Esophagus muscularis mucosa (tissue), 4 donors: ENCODE measurements at regions not wholly inside any gene's neighbourhood (a gene's known extent, or its start where the extent isn't known, plus 50 kb on each side); places are given as distances from the start of the nearest gene placed in this dataset.

ENCODE experiments used
- DNase-seq: peaks from one replicate; pipeline ENCODE4 v3.0.0-alpha.2; 2017; ENCODE audit errors: extremely low spot score
- H3K27ac ChIP-seq, 4 donors: fragments of 200-600 bp; sonication (generic); replicated peaks in 1 of 4; 1 replicate in 3 of 4; 2 replicates in 1 of 4; pipeline ENCODE4 v1.5.1; 2016 to 2019; ENCODE audit warnings: mild to moderate bottlenecking in 1 of 4
- H3K27me3 ChIP-seq, 4 donors: fragments of 200-600 bp; sonication (generic); one replicate each; pipeline versions ENCODE4 v1.5.1 to v1.6.0; 2016 to 2019
- H3K36me3 ChIP-seq, 4 donors: fragments of 200-600 bp; sonication (generic); one replicate each; pipeline ENCODE4 v1.5.1; 2016 to 2019
- H3K4me1 ChIP-seq, 4 donors: fragments of 200-600 bp; sonication (generic); one replicate each; pipeline ENCODE4 v1.5.1; 2016 to 2019
- H3K4me3 ChIP-seq, 4 donors: fragments of 200-600 bp; sonication (generic); 1 replicate in 2 of 4; 2 replicates in 2 of 4; pipeline ENCODE4 v1.5.1; 2016 to 2019; ENCODE audit warnings: mild to moderate bottlenecking in 4 of 4, moderate library complexity in 1 of 4
- H3K9me3 ChIP-seq, 4 donors: fragments of 200-600 bp; sonication (generic); 1 replicate in 3 of 4; 2 replicates in 1 of 4; pipeline ENCODE4 v1.5.1; 2016 to 2019
- CTCF ChIP-seq, 3 experiments: fragments of 200-600 bp in 2 of 3; fragments of 450-650 bp in 1 of 3; sonication (generic) in 2 of 3; IDR thresholded peaks; one replicate each; pipeline ENCODE4 v1.5.1; 2017 to 2019; ENCODE audit warnings: antibody characterized with exemption in 3 of 3, mild to moderate bottlenecking in 2 of 3, moderate library complexity in 1 of 3
- EP300 ChIP-seq: sonication (generic); formaldehyde crosslinking; IDR thresholded peaks from one replicate; pipeline ENCODE4 v1.6.1; 2017; ENCODE audit warnings: antibody characterized with exemption
- POLR2A ChIP-seq: fragments of 450-650 bp; IDR thresholded peaks from one replicate; pipeline ENCODE4 v1.6.1; 2017; ENCODE audit warnings: antibody characterized with exemption, moderate library complexity, mild to moderate bottlenecking, low read depth
- POLR2AphosphoS5 ChIP-seq, 2 donors: sonication (generic); formaldehyde crosslinking; IDR thresholded peaks; one replicate each; pipeline ENCODE4 v1.6.1; 2017; ENCODE audit warnings: antibody characterized with exemption in 2 of 2
- WGBS: methylation state at CpG from one replicate; pipeline ENCODE4 v1.1.5; 2018; 5-methylcytosine and 5-hydroxymethylcytosine counted together
- intact Hi-C: fragments of 100-400 bp; cut with DNase I; formaldehyde crosslinking; loops from one replicate; pipeline ENCODE4 v1.15.1; 2023

DNA sequence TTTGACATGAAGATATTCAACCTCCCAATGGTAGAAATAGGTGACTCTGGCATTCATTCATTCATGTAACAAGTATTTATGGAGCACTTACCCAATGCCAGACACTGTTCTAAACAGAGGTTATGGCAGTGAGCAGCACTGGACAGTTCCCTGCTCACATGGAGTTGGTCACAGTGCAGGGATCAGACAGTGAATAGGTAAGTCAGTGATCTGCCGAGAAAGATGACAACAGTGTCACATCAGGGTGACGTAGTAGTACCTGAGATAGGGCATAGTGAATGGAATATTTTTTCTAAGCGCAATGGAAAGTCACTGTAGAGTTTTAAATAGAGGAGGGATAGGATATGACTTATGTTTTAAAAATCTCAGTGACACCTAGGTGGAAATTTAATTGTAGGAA, 791.4 kb upstream of the RBFOX1 start:
- TF ChIP-seq POLR2A (no peak), EP300 (no peak), CTCF (IDR thresholded peaks at IDR 0.05) (no peak), POLR2AphosphoS5 (IDR thresholded peaks at IDR 0.05) (no peak)
- no peaks in the 10 kb centered on the region for H3K36me3 ChIP-seq
- peak; percentile 66 for DNase-seq
- 67% methylated on average over 3 of the region's 3 CpGs for WGBS
- intact Hi-C loops, result no loop called here
- no peaks in the 10 kb centered on the region for H3K9me3 ChIP-seq
- no peak overlapping the region for H3K4me3 ChIP-seq
- no peak overlapping the region for H3K27ac ChIP-seq
- no peaks in the 10 kb centered on the region for H3K4me1 ChIP-seq
- no peaks in the 10 kb centered on the region for H3K27me3 ChIP-seq

- Histone ChIP-seq H3K9me3 (no peaks in the 10 kb centered on the region), H3K4me1 (no peaks in the 10 kb centered on the region), H3K27ac (no peak overlapping the region), H3K36me3 (no peaks in the 10 kb centered on the region), H3K27me3 (no peaks in the 10 kb centered on the region), H3K4me3 (no peak overlapping the region)
- TF ChIP-seq CTCF (IDR thresholded peaks at IDR 0.05) (no peak), POLR2AphosphoS5 (IDR thresholded peaks at IDR 0.05) (no peak), POLR2A (no peak), EP300 (no peak)
- intact Hi-C loops, result no loop called here
- 63% methylated on average over 2 of the region's 2 CpGs for WGBS
- DNase-seq, result no peak
Measured at GRCh38 chr16:6536411-6536810, 796.2 kb upstream of the RBFOX1 start.

DNA sequence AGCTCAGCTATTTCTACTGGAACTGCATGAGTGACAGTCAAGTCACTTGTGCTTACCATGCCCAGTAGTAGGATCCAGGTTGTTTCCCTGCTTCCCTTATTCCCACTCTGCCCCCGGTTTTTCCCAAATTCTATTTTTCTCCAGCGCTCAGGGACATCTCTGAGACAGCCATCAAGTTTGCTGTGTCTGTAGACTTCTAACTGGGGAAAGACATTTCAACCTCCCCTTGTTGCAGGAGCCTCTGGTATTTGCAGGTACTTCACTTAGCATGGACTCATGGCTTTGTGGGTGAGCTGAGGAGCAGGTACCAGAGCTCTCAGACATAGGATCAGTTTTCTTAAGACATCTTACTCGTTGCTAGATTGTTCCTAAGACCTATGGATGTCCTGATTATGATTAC, 801.6 kb upstream of the RBFOX1 start:
- H3K9me3 ChIP-seq, result no peaks in the 10 kb centered on the region
- no peak overlapping the region for H3K27ac ChIP-seq
- no peaks in the 10 kb centered on the region for H3K4me1 ChIP-seq
- intact Hi-C loops, result no loop called here
- no peak for TF ChIP-seq EP300
- TF ChIP-seq CTCF (IDR thresholded peaks at IDR 0.05), result no peak
- TF ChIP-seq POLR2A, result no peak
- TF ChIP-seq POLR2AphosphoS5 (IDR thresholded peaks at IDR 0.05), result no peak
- WGBS, result 62% methylated on average over 3 of the region's 3 CpGs
- no peaks in the 10 kb centered on the region for H3K27me3 ChIP-seq
- no peak overlapping the region for H3K4me3 ChIP-seq
- no peaks in the 10 kb centered on the region for H3K36me3 ChIP-seq
- peak; percentile 90 for DNase-seq

DNA sequence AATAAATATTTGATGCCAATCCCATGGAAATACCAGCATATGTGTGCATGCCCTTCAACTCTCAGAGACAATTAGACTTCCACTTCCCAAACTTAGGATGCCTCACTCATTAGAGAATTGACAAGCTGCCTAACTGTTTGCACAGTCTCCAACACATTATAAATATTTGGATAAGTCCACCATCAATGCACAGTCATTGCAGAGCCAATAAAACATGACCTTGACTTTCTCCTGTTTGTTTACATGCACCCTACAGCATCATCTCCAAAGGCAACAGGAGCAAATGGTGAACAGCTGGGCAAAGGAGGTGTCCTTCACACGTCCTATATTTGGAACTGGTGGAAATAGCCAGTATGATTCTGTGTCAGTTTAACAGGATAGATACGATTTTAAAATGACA, 804.4 kb upstream of the RBFOX1 start:
- 25% methylated on average over 1 of the region's 2 CpGs for WGBS
- Histone ChIP-seq H3K27me3 (no peaks in the 10 kb centered on the region), H3K27ac (no peak overlapping the region), H3K36me3 (no peaks in the 10 kb centered on the region), H3K4me3 (no peak overlapping the region), H3K9me3 (peaks cover 0 to 6% (median 0%) of the 10 kb centered on the region in 4 donors), H3K4me1 (no peaks in the 10 kb centered on the region)
- intact Hi-C loops, result no loop called here
- TF ChIP-seq CTCF (IDR thresholded peaks at IDR 0.05), result no peak
- no peak for TF ChIP-seq POLR2A
- DNase-seq, result peak; percentile 66

- Histone ChIP-seq H3K27me3 (no peaks in the 10 kb centered on the region), H3K4me3 (no peak overlapping the region), H3K27ac (no peak overlapping the region), H3K4me1 (no peaks in the 10 kb centered on the region), H3K36me3 (no peaks in the 10 kb centered on the region), H3K9me3 (peaks cover 0 to 6% (median 0%) of the 10 kb centered on the region in 4 donors)
- TF ChIP-seq POLR2AphosphoS5 (IDR thresholded peaks at IDR 0.05) (no peak), EP300 (no peak), POLR2A (no peak), CTCF (IDR thresholded peaks at IDR 0.05) (no peak)
- WGBS, result 58% methylated on average over 7 of the region's 7 CpGs
- DNase-seq, result peak; percentile 77
- intact Hi-C loops, result no loop called here
Measured at GRCh38 chr16:6527646-6528045, 805.0 kb upstream of the RBFOX1 start.
